Loucy (cell line): ENCODE measurements at regions not wholly inside any gene's neighbourhood (a gene's known extent, or its start where the extent isn't known, plus 50 kb on each side); places are given as distances from the start of the nearest gene placed in this dataset.

ENCODE experiments used
- EZH2phosphoT487 ChIP-seq: fragments of 200-600 bp; IDR thresholded peaks from 2 replicates; pipeline ENCODE4 v1.6.1; 2018; ENCODE audit warnings: antibody characterized with exemption, mild to moderate bottlenecking, moderate library complexity, borderline replicate concordance
- TF ChIP-seq, protein P1 (sequence below): fragments of 200-600 bp; sonication (generic); conservative IDR thresholded peaks from 2 replicates; pipeline ENCODE4 v1.5.1; 2014; ENCODE audit warnings: mild to moderate bottlenecking, antibody characterized with exemption, low read length

DNA sequence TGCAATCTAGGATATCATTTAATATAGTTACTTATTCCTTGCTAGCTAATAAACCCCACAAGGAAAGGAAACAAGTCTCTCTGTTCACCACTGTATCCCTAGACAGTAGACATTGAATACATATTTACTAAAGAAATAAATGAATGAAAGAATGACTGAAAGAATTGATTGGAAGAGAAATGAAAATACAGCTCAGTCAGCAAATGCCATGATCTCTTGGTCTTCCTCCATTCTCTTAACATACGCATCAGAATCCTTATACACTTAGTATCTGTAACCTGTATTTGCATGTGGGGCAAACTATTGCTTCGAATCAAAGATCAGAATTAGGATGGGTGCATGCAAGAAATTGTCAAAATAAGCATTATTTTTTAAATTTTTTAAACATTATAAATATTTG, 500.8 kb upstream of the ADGRL2 start:
- TF ChIP-seq, protein P1, sequence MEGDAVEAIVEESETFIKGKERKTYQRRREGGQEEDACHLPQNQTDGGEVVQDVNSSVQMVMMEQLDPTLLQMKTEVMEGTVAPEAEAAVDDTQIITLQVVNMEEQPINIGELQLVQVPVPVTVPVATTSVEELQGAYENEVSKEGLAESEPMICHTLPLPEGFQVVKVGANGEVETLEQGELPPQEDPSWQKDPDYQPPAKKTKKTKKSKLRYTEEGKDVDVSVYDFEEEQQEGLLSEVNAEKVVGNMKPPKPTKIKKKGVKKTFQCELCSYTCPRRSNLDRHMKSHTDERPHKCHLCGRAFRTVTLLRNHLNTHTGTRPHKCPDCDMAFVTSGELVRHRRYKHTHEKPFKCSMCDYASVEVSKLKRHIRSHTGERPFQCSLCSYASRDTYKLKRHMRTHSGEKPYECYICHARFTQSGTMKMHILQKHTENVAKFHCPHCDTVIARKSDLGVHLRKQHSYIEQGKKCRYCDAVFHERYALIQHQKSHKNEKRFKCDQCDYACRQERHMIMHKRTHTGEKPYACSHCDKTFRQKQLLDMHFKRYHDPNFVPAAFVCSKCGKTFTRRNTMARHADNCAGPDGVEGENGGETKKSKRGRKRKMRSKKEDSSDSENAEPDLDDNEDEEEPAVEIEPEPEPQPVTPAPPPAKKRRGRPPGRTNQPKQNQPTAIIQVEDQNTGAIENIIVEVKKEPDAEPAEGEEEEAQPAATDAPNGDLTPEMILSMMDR, result no peak
- TF ChIP-seq EZH2phosphoT487, result no peak
